Liver (tissue), 3 donors: ENCODE measurements at regions not wholly inside any gene's neighbourhood (a gene's known extent, or its start where the extent isn't known, plus 50 kb on each side); places are given as distances from the start of the nearest gene placed in this dataset.

Experiments
- FOXA1 ChIP-seq: IDR thresholded peaks from 2 replicates; pipeline ENCODE4 v1.6.1; 2016; ENCODE audit warnings: antibody characterized with exemption
- RAD21 ChIP-seq, 2 donors: IDR thresholded peaks; 2 replicates each; pipeline ENCODE4 v1.6.1; 2016; ENCODE audit warnings: antibody characterized with exemption in 2 of 2, mild to moderate bottlenecking in 2 of 2
- SP1 ChIP-seq: IDR thresholded peaks from 2 replicates; pipeline ENCODE4 v1.6.1; 2018; ENCODE audit warnings: antibody characterized with exemption, mild to moderate bottlenecking
- TAF1 ChIP-seq: conservative IDR thresholded peaks from 2 replicates; pipeline ENCODE4 v1.6.1; 2016; ENCODE audit warnings: antibody characterized with exemption, mild to moderate bottlenecking
- TF ChIP-seq, protein P1 (sequence below): fragments of 150-350 bp; IDR thresholded peaks from 2 replicates; pipeline ENCODE4 v1.5.1; 2017; ENCODE audit warnings: improper control_type of control experiment, low read depth, low read length; ENCODE audit not compliant: missing input control
- TF ChIP-seq, protein P2 (sequence below): IDR thresholded peaks from 2 replicates; pipeline ENCODE4 v1.6.1; 2016; ENCODE audit warnings: antibody characterized with exemption, mild to moderate bottlenecking
- TF ChIP-seq, protein P3 (sequence below): IDR thresholded peaks from 2 replicates; pipeline ENCODE4 v1.6.1; 2016; ENCODE audit warnings: antibody characterized with exemption
- donor health status: healthy.
- donor health status: healthy.

DNA sequence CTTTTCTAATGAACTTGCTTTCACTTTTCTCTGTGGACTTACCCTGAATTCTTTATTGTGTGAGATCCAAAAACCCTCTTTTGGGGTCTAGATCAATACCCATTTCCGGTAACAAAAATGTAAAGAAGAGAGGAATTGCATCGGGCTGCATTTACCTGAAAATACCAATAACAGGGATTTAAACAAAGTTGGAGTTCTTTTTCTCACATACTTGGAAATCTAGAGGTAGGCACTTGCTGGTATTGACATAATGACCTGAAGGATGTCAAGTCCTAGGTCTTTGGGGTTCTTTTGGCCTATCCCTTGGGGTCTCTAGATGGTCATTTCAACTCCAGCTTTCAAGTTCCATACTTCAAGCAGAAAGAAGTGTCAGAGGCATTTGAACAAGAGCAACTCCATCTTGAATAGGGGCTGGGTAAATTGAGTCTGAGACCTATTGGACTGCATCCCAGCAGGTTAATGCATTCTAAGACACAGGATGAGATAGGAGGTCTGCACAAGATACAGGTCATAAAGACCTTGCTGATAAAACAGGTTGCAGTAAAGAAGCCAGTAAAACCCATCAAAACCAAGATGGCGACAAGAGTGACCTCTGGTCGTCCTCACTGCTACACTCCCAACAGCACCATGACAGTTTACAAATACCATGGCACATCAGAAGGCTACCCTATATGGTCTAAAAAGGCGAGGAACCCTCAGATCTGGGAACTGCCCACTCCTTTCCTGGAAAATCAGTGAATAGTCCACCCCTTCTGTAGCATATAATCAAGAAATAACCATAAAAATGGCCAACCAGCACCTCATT lies 50.8 kb upstream of the ZNF280D start:
- TF ChIP-seq, protein P1, sequence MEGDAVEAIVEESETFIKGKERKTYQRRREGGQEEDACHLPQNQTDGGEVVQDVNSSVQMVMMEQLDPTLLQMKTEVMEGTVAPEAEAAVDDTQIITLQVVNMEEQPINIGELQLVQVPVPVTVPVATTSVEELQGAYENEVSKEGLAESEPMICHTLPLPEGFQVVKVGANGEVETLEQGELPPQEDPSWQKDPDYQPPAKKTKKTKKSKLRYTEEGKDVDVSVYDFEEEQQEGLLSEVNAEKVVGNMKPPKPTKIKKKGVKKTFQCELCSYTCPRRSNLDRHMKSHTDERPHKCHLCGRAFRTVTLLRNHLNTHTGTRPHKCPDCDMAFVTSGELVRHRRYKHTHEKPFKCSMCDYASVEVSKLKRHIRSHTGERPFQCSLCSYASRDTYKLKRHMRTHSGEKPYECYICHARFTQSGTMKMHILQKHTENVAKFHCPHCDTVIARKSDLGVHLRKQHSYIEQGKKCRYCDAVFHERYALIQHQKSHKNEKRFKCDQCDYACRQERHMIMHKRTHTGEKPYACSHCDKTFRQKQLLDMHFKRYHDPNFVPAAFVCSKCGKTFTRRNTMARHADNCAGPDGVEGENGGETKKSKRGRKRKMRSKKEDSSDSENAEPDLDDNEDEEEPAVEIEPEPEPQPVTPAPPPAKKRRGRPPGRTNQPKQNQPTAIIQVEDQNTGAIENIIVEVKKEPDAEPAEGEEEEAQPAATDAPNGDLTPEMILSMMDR, result no peak
- TF ChIP-seq SP1 (no peak), TAF1 (no peak), FOXA1 (no peak), RAD21 (IDR thresholded peaks at IDR 0.05) (no peak)
- TF ChIP-seq, protein P2, sequence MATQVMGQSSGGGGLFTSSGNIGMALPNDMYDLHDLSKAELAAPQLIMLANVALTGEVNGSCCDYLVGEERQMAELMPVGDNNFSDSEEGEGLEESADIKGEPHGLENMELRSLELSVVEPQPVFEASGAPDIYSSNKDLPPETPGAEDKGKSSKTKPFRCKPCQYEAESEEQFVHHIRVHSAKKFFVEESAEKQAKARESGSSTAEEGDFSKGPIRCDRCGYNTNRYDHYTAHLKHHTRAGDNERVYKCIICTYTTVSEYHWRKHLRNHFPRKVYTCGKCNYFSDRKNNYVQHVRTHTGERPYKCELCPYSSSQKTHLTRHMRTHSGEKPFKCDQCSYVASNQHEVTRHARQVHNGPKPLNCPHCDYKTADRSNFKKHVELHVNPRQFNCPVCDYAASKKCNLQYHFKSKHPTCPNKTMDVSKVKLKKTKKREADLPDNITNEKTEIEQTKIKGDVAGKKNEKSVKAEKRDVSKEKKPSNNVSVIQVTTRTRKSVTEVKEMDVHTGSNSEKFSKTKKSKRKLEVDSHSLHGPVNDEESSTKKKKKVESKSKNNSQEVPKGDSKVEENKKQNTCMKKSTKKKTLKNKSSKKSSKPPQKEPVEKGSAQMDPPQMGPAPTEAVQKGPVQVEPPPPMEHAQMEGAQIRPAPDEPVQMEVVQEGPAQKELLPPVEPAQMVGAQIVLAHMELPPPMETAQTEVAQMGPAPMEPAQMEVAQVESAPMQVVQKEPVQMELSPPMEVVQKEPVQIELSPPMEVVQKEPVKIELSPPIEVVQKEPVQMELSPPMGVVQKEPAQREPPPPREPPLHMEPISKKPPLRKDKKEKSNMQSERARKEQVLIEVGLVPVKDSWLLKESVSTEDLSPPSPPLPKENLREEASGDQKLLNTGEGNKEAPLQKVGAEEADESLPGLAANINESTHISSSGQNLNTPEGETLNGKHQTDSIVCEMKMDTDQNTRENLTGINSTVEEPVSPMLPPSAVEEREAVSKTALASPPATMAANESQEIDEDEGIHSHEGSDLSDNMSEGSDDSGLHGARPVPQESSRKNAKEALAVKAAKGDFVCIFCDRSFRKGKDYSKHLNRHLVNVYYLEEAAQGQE, result no peak
- TF ChIP-seq, protein P3, sequence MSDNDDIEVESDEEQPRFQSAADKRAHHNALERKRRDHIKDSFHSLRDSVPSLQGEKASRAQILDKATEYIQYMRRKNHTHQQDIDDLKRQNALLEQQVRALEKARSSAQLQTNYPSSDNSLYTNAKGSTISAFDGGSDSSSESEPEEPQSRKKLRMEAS, result no peak
